ENCODE measurements at regions not wholly inside any gene's neighbourhood (a gene's known extent, or its start where the extent isn't known, plus 50 kb on each side); places are given as distances from the start of the nearest gene placed in this dataset.

- ChIA-PET CTCF (no interaction called here), POLR2A (ENCODE audit: unreplicated experiment) (no interaction called here)
- no peak overlapping the region for H2AK5ac ChIP-seq (ENCODE audit: low read depth, low read length)
- H4K91ac ChIP-seq (ENCODE audit: insufficient read depth, low read depth, low read length) = no peak overlapping the region
- no peak overlapping the region for H3K23ac ChIP-seq (ENCODE audit: low read depth, low read length)
- TF ChIP-seq USF2 (IDR thresholded peaks at IDR 0.05; ENCODE audit: low read depth, low read length) (no peak), MAFK (IDR thresholded peaks at IDR 0.05; ENCODE audit: low read depth, low read length) (no peak), FOS (IDR thresholded peaks at IDR 0.05; ENCODE audit: low read depth, low read length) (no peak), RAD21 (IDR thresholded peaks at IDR 0.05; ENCODE audit: low read length) (no peak), CTCF (conservative IDR thresholded peaks at IDR 0.05; ENCODE audit: low read depth, low read length) (no peak), POLR2A (IDR thresholded peaks at IDR 0.05; ENCODE audit: low read depth, low read length) (no peak), CHD1 (IDR thresholded peaks at IDR 0.05; ENCODE audit: low read depth, low read length) (no peak), ELK1 (IDR thresholded peaks at IDR 0.05; ENCODE audit: borderline replicate concordance, low read depth, low read length) (no peak), SMC3 (IDR thresholded peaks at IDR 0.05; ENCODE audit: low read depth, low read length) (no peak), BHLHE40 (IDR thresholded peaks at IDR 0.05; ENCODE audit: low read depth, low read length) (no peak), RFX5 (IDR thresholded peaks at IDR 0.05; ENCODE audit: low read depth, low read length) (no peak), RCOR1 (IDR thresholded peaks at IDR 0.05; ENCODE audit: insufficient replicate concordance, low read length) (no peak), MXI1 (IDR thresholded peaks at IDR 0.05; ENCODE audit: borderline replicate concordance, low read depth, low read length) (no peak)
- H3K4me1 ChIP-seq (ENCODE audit: control insufficient read depth, insufficient read depth, low read length) = no peaks in the 10 kb centered on the region
- ATAC-seq (ENCODE audit: low read depth) = no peak
- no peak overlapping the region for H2BK20ac ChIP-seq (ENCODE audit: low read depth, low read length)
- H3K4ac ChIP-seq (ENCODE audit: low read depth, low read length) = no peak overlapping the region
- no peaks in the 10 kb centered on the region for H3K79me1 ChIP-seq (ENCODE audit: low read depth in 1 of 2, low read length in 2 of 2)
- H3K4me3 ChIP-seq (ENCODE audit: insufficient read depth, low read depth, low read length) = no peak overlapping the region
- no peak overlapping the region for H3K56ac ChIP-seq (ENCODE audit: extremely low read depth, insufficient read depth, low read length)
- no peak overlapping the region for H2BK5ac ChIP-seq (ENCODE audit: low read depth, low read length, poor library complexity, severe bottlenecking)
- intact Hi-C loops (cut with micrococcal nuclease) = no loop called here
- H3K4me2 ChIP-seq (ENCODE audit: low read depth, low read length) = no peak overlapping the region
- no peak overlapping the region for H3K14ac ChIP-seq (replicated peaks; ENCODE audit: low read depth, low read length)
- H4K20me1 ChIP-seq (ENCODE audit: insufficient read depth, low read length) = no peaks in the 10 kb centered on the region
- no peak overlapping the region for H2BK120ac ChIP-seq (ENCODE audit: low read depth, low read length)
- H2AFZ ChIP-seq (replicated peaks; ENCODE audit: low read length, poor library complexity) = no peak overlapping the region
- H3K9me3 ChIP-seq (ENCODE audit: control insufficient read depth, insufficient read depth, low read length) = peaks cover 2% of the 10 kb centered on the region; the same call in 1 of the 2 replicates
- H4K5ac ChIP-seq (ENCODE audit: low read depth, low read length) = no peak overlapping the region
- H3K9ac ChIP-seq (ENCODE audit: low read depth, low read length) = no peak overlapping the region
- H3K36me3 ChIP-seq (ENCODE audit: control insufficient read depth, insufficient read depth, low read length) = no peaks in the 10 kb centered on the region
- no peak overlapping the region for H3K18ac ChIP-seq (ENCODE audit: low read depth, low read length)
- dilution Hi-C loops (cut with HindIII; ENCODE audit: low sequenced_read_pairs, unreplicated experiment) = no loop called here
- in situ Hi-C loops (cut with MboI; ENCODE audit: low sequenced_read_pairs) = no loop called here
- H4K8ac ChIP-seq (ENCODE audit: low read depth in 2 of 2, low read length in 2 of 2) = no peak overlapping the region
- H3K27me3 ChIP-seq (ENCODE audit: control insufficient read depth, insufficient read depth, low read length) = no peaks in the 10 kb centered on the region
- no TSS peak for BruUV-seq (replicated peaks)
- H3K9me1 ChIP-seq (ENCODE audit: insufficient read depth, low read length) = no peaks in the 10 kb centered on the region
- no peak overlapping the region for H2AK9ac ChIP-seq (replicated peaks; ENCODE audit: low read depth, low read length, poor library complexity)
- no peak overlapping the region for H2BK15ac ChIP-seq (ENCODE audit: low read depth, low read length)
- no peak for DNase-seq
- no peak overlapping the region for H3K27ac ChIP-seq (ENCODE audit: insufficient read depth, low read length)
Measured at GRCh38 chr14:27485193-27485592, 887.4 kb upstream of the NOVA1 start.

All from IMR-90 (cell line).